Fibroblast of pulmonary artery (primary cell): ENCODE measurements at regions not wholly inside any gene's neighbourhood (a gene's known extent, or its start where the extent isn't known, plus 50 kb on each side); places are given as distances from the start of the nearest gene placed in this dataset.

Experiments used
- DNase-seq: peaks from one replicate; pipeline ENCODE4 v3.0.0-alpha.2; 2010; ENCODE audit warnings: low read depth
- H3K4me3 ChIP-seq: replicated peaks from 2 replicates; pipeline ENCODE4 v1.5.1; 2011; ENCODE audit warnings: low read depth, mild to moderate bottlenecking, control low read depth, low read length, moderate library complexity
- CTCF ChIP-seq: IDR thresholded peaks from 2 replicates; pipeline ENCODE4 v1.5.1; 2011; ENCODE audit warnings: mild to moderate bottlenecking, control low read depth, low read length, inconsistent platforms; ENCODE audit errors: missing control alignments

- no peak for TF ChIP-seq CTCF
- no peak overlapping the region for H3K4me3 ChIP-seq
- DNase-seq = no peak
Observed at GRCh38 chr9:113651896-113652295, 188.4 kb downstream of the RGS3 start.

GRCh38 chr9:113652355-113653152 is 189.0 kb downstream of the RGS3 start:
- DNase-seq = no peak

GRCh38 chr9:113653746-113654604 is 190.4 kb downstream of the RGS3 start:
- no peak for DNase-seq
- TF ChIP-seq CTCF = no peak
- no peak overlapping the region for H3K4me3 ChIP-seq

More at GRCh38 chr9:113652355-113653152, 189.0 kb downstream of the RGS3 start:
- TF ChIP-seq CTCF = no peak
- H3K4me3 ChIP-seq = no peak overlapping the region

- no peak overlapping the region for H3K4me3 ChIP-seq
- DNase-seq = peak; percentile 85
- TF ChIP-seq CTCF = no peak
Observed at GRCh38 chr9:113654605-113655428, 191.3 kb downstream of the RGS3 start.

DNA sequence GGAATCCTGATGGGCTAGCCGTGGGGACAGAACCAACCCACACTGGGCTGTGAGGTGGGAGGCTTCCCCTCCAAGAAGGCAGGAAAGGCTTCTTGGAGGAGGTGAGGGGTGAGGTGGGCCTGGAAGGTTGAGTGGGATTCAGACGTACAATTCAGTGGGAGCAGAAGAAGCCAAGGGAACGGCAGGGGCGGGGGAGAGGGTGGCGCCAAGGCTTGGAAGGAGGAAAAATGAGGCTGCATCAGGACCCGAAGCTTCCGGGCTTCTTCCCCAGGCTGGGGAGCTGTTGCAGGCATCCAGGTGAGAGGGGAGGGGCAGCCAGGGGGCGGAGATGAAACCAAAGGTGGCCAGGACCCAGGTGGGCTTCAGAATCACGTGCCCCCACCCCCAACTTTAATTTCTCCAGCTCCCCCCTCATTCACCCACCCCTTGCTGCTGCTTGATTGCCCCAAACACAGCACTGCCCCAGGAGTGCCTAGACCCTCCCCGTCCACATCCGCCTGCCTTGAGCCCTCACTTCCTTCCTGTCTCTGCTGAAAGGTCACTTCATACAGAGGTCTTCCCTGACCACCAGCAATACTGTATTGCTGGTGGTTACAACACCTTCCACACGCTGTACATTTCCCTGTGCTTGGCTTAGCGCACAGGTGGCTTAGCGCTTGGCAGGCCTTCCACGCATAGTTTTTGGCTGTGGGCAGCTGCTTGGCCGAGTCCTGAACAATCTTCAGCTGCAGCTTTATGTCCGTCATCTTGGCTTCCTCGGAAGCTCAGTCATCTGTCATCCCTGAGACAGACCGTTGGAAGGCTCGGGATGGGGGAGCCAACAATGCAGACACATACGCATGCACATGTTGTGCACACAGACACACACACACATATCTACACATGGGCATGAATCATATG is 193.5 kb downstream of the RGS3 start:
- no peak for DNase-seq
- H3K4me3 ChIP-seq = no peak overlapping the region
- TF ChIP-seq CTCF = no peak
